ENCODE measurements at regions not wholly inside any gene's neighbourhood (a gene's known extent, or its start where the extent isn't known, plus 50 kb on each side); places are given as distances from the start of the nearest gene placed in this dataset.

- TF ChIP-seq CTCF (IDR thresholded peaks at IDR 0.05 in 8 of 11, conservative IDR thresholded peaks at IDR 0.05 in 3 of 11) (no peak), POLR2A (IDR thresholded peaks at IDR 0.05) (no peak), POLR2AphosphoS5 (IDR thresholded peaks at IDR 0.05) (peak in 1 of 3 donors; percentile 32)
Measured at GRCh38 chr10:46096909-46097575, 51.0 kb upstream of the MSMB start.

Data from spleen (tissue), 7 donors.